Neuronal stem cell (in vitro differentiated cells): ENCODE measurements at regions not wholly inside any gene's neighbourhood (a gene's known extent, or its start where the extent isn't known, plus 50 kb on each side); places are given as distances from the start of the nearest gene placed in this dataset.

Source experiments
- DNase-seq: peaks from one replicate; pipeline ENCODE4 v3.0.0-alpha.2; 2013; ENCODE audit warnings: low spot score
- H2AFZ ChIP-seq: one replicate; pipeline ENCODE4 v1.6.1; 2013; ENCODE audit warnings: mild to moderate bottlenecking, low read length, inconsistent platforms
- H2AK5ac ChIP-seq: 2 replicates; pipeline ENCODE4 v1.6.1; 2013; ENCODE audit warnings: low read depth, mild to moderate bottlenecking, inconsistent platforms, low read length, moderate library complexity, mixed read lengths
- H2BK120ac ChIP-seq: 2 replicates; pipeline ENCODE4 v1.6.1; 2013; ENCODE audit warnings: low read depth, mild to moderate bottlenecking, inconsistent platforms, low read length, moderate library complexity, mixed read lengths
- H2BK12ac ChIP-seq: one replicate; pipeline ENCODE4 v1.6.1; 2013; ENCODE audit warnings: low read length, inconsistent platforms
- H2BK15ac ChIP-seq: 2 replicates; pipeline ENCODE4 v1.6.1; 2013; ENCODE audit warnings: mild to moderate bottlenecking, low read length, inconsistent platforms, mixed read lengths
- H2BK5ac ChIP-seq: one replicate; pipeline ENCODE4 v1.6.1; 2013; ENCODE audit warnings: inconsistent platforms, mild to moderate bottlenecking, low read length, moderate library complexity
- H3K14ac ChIP-seq: one replicate; pipeline ENCODE4 v1.6.1; 2013; ENCODE audit warnings: low read length, inconsistent platforms
- H3K18ac ChIP-seq: 2 replicates; pipeline ENCODE4 v1.6.1; 2013; ENCODE audit warnings: low read length, inconsistent platforms
- H3K23ac ChIP-seq: 2 replicates; pipeline ENCODE4 v1.6.1; 2013; ENCODE audit warnings: low read depth, mild to moderate bottlenecking, mixed read lengths, low read length, inconsistent platforms; ENCODE audit not compliant: poor library complexity
- H3K27ac ChIP-seq: replicated peaks from 3 replicates; pipeline ENCODE4 v1.5.1; 2013; ENCODE audit warnings: low read length, inconsistent platforms
- H3K27me3 ChIP-seq, 3 experiments: 2 replicates each; pipeline ENCODE4 v1.6.1; 2013; ENCODE audit warnings: low read length in 3 of 3, mild to moderate bottlenecking in 2 of 3, inconsistent platforms in 1 of 3, low read depth in 1 of 3, mixed read lengths in 1 of 3, moderate library complexity in 1 of 3; ENCODE audit not compliant: control insufficient read depth in 3 of 3, insufficient read depth in 3 of 3
- H3K36me3 ChIP-seq, 2 donors: replicated peaks in 1 of 2; 2 replicates each; pipeline ENCODE4 v1.6.1; 2013; ENCODE audit warnings: low read length in 2 of 2; ENCODE audit not compliant: control insufficient read depth in 2 of 2, insufficient read depth in 2 of 2
- H3K4ac ChIP-seq: 2 replicates; pipeline ENCODE4 v1.6.1; 2013; ENCODE audit warnings: inconsistent platforms, mild to moderate bottlenecking, low read length, moderate library complexity
- H3K4me1 ChIP-seq, 2 donors: 1 replicate in 1 of 2; 2 replicates in 1 of 2; pipeline ENCODE4 v1.6.1; 2013; ENCODE audit warnings: low read length in 2 of 2, low read depth in 1 of 2; ENCODE audit not compliant: control insufficient read depth in 2 of 2, insufficient read depth in 1 of 2
- H3K4me2 ChIP-seq: one replicate; pipeline ENCODE4 v1.6.1; 2013; ENCODE audit warnings: mild to moderate bottlenecking, low read length, inconsistent platforms; ENCODE audit not compliant: insufficient read depth, poor library complexity, severe bottlenecking
- H3K4me3 ChIP-seq, 2 donors: 2 replicates each; pipeline ENCODE4 v1.5.1; 2013; ENCODE audit warnings: low read length in 2 of 2, mild to moderate bottlenecking in 2 of 2, inconsistent platforms in 1 of 2, moderate library complexity in 1 of 2
- H3K79me1 ChIP-seq: one replicate; pipeline ENCODE4 v1.6.1; 2013; ENCODE audit warnings: low read depth, mild to moderate bottlenecking, inconsistent platforms, low read length, moderate library complexity
- H3K9ac ChIP-seq: one replicate; pipeline ENCODE4 v1.6.1; 2013; ENCODE audit warnings: mild to moderate bottlenecking, low read depth, low read length, inconsistent platforms; ENCODE audit not compliant: poor library complexity
- H3K9me3 ChIP-seq, 2 donors: replicated peaks in 1 of 2; 2 replicates each; pipeline versions ENCODE3 to v1.6.1; 2013; ENCODE audit warnings: low read length in 2 of 2, mild to moderate bottlenecking in 2 of 2, inconsistent platforms in 1 of 2, low read depth in 1 of 2, mixed read lengths in 1 of 2, moderate library complexity in 1 of 2; ENCODE audit not compliant: control insufficient read depth in 2 of 2, insufficient read depth in 1 of 2
- H4K8ac ChIP-seq: one replicate; pipeline ENCODE4 v1.6.1; 2013; ENCODE audit warnings: low read depth, mild to moderate bottlenecking, inconsistent platforms, low read length, moderate library complexity
- H4K91ac ChIP-seq: one replicate; pipeline ENCODE4 v1.6.1; 2013; ENCODE audit warnings: low read length, low read depth, mild to moderate bottlenecking, inconsistent platforms; ENCODE audit not compliant: poor library complexity
- WGBS, 2 donors: extraction: QIAGEN DNeasy Blood & Tissue Kit; methylation state at CpG; one replicate each; pipeline ENCODE4 v1.1.7; 2013; ENCODE audit warnings: missing lambda C conversion rate in 2 of 2, mixed read lengths in 1 of 2; ENCODE audit not compliant: insufficient read length in 2 of 2, insufficient replicate concordance in 1 of 2; ENCODE audit errors: extremely low coverage in 2 of 2; 5-methylcytosine and 5-hydroxymethylcytosine counted together

DNA sequence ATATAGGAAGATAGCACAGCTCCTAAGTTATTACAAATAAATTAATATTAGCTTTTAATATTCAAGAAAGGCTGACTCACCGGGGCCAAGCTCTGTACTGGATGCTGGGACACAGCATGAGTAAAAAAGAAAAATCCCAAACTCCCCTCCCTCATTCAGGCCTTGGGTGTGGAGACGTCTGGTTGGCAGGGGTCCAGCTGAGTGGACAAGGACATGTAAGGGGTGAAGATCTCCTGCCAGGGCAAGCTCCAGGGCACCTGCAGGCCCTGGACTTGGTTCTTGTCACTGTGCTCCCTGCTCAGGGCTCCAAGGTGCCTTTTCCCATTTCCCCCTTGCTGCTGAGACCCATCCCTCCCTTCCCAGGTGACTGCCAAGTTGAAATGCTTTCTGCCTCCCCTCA is 388.5 kb downstream of the ENC1 start:
- Histone ChIP-seq H4K8ac (no peak overlapping the region), H3K23ac (no peak overlapping the region), H3K27me3 (no peaks in the 10 kb centered on the region), H3K27ac (no peak overlapping the region), H2BK120ac (no peak overlapping the region), H2BK12ac (no peak overlapping the region), H2AFZ (no peak overlapping the region), H4K91ac (no peak overlapping the region), H3K14ac (no peak overlapping the region), H3K18ac (peak overlapping the region; percentile 69), H2AK5ac (no peak overlapping the region), H3K9ac (no peak overlapping the region), H3K4me2 (no peak overlapping the region), H2BK15ac (no peak overlapping the region), H3K4ac (no peak overlapping the region), H3K79me1 (no peaks in the 10 kb centered on the region), H3K9me3 (no peaks in the 10 kb centered on the region), H2BK5ac (no peak overlapping the region), H3K4me1 (peaks cover 4 to 11% of the 10 kb centered on the region in 2 donors), H3K36me3 (no peaks in the 10 kb centered on the region), H3K4me3 (no peak overlapping the region)
- WGBS, 2 donors = no CpG with 5 or more reads among the region's 2 CpGs
- DNase-seq = no peak

- peak overlapping the region; percentile 79 for H2AFZ ChIP-seq
- WGBS, 2 donors = no CpG with 5 or more reads among the region's 9 CpGs
- no peak overlapping the region for H4K91ac ChIP-seq
- H3K14ac ChIP-seq = no peak overlapping the region
- no peak overlapping the region for H3K4ac ChIP-seq
- no peak overlapping the region for H3K23ac ChIP-seq
- no peaks in the 10 kb centered on the region for H3K36me3 ChIP-seq
- no peak overlapping the region for H3K27ac ChIP-seq
- no peaks in the 10 kb centered on the region for H3K9me3 ChIP-seq
- H3K4me3 ChIP-seq = no peak overlapping the region
- H3K79me1 ChIP-seq = no peaks in the 10 kb centered on the region
- no peaks in the 10 kb centered on the region for H3K27me3 ChIP-seq
- H2AK5ac ChIP-seq = no peak overlapping the region
- H3K9ac ChIP-seq = no peak overlapping the region
- no peak overlapping the region for H2BK120ac ChIP-seq
- no peak overlapping the region for H3K18ac ChIP-seq
- no peak overlapping the region for H2BK12ac ChIP-seq
- H4K8ac ChIP-seq = no peak overlapping the region
- DNase-seq = no peak
- H2BK5ac ChIP-seq = no peak overlapping the region
- H3K4me1 ChIP-seq = peaks cover 2 to 5% of the 10 kb centered on the region in 2 donors
- H2BK15ac ChIP-seq = no peak overlapping the region
- no peak overlapping the region for H3K4me2 ChIP-seq
Observed at GRCh38 chr5:74251141-74252035, 389.1 kb downstream of the ENC1 start.

DNA sequence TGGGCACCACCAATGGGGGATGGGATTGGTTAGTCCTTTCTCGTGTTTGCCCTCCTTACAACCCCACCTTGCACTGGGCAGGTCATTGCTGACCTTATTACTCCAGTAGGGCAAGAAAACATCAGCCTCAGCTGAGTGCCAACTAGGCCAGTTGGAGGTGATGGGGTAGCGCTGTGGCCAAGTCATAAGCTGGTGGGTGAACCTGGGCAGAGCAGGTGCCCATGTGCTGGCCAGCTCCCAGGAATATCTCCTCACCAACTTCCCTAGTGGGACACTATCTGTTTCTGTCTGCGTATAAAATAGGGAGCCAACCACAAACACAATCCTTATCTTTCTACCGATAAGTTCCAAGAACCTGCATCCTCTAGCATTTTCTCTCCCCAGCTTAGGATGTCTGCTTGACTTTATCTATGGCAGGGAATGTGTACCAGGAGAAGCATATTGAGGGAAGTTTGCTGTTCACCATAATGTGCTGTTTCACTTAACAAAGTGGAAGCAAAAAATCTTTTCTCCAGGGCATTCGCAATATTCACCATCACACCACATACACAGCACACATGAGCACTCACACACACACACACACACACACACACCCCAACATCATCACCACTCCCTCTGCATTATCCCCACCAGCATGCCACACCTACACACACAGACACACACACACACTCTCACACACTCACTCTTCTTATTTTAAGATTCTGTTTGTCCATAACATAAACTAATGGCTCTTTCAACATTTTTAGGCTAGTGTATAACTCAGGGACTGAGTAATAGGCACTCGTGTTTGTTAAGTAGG is 390.0 kb downstream of the ENC1 start:
- Histone ChIP-seq H3K9me3 (no peaks in the 10 kb centered on the region), H3K4me2 (no peak overlapping the region), H3K9ac (no peak overlapping the region), H3K4me3 (no peak overlapping the region), H4K8ac (no peak overlapping the region), H3K4ac (no peak overlapping the region), H3K79me1 (no peaks in the 10 kb centered on the region), H2AFZ (peak overlapping the region; percentile 79), H2BK12ac (no peak overlapping the region), H2BK5ac (no peak overlapping the region), H2BK15ac (no peak overlapping the region), H3K4me1 (peaks cover 2 to 5% of the 10 kb centered on the region in 2 donors), H3K27ac (no peak overlapping the region), H3K23ac (no peak overlapping the region), H2BK120ac (no peak overlapping the region), H3K18ac (no peak overlapping the region), H4K91ac (no peak overlapping the region), H3K36me3 (no peaks in the 10 kb centered on the region), H3K14ac (no peak overlapping the region), H2AK5ac (peak overlapping the region; percentile 18), H3K27me3 (no peaks in the 10 kb centered on the region)
- DNase-seq = no peak
- no CpG with 5 or more reads among the region's 6 CpGs for WGBS, 2 donors

GRCh38 chr5:74248576-74248975 is 392.0 kb downstream of the ENC1 start:
- H2BK12ac ChIP-seq = no peak overlapping the region
- H3K27ac ChIP-seq = no peak overlapping the region
- no peak overlapping the region for H3K23ac ChIP-seq
- peaks cover 2 to 5% of the 10 kb centered on the region in 2 donors for H3K4me1 ChIP-seq
- no peak overlapping the region for H2BK5ac ChIP-seq
- no peaks in the 10 kb centered on the region for H3K27me3 ChIP-seq
- H2BK15ac ChIP-seq = no peak overlapping the region
- H4K91ac ChIP-seq = no peak overlapping the region
- no peaks in the 10 kb centered on the region for H3K79me1 ChIP-seq
- no peak overlapping the region for H2AK5ac ChIP-seq
- H3K36me3 ChIP-seq = no peaks in the 10 kb centered on the region
- no peak overlapping the region for H4K8ac ChIP-seq
- H3K14ac ChIP-seq = no peak overlapping the region
- H3K4ac ChIP-seq = no peak overlapping the region
- H3K4me3 ChIP-seq = no peak overlapping the region
- DNase-seq = no peak
- H2BK120ac ChIP-seq = no peak overlapping the region
- no peaks in the 10 kb centered on the region for H3K9me3 ChIP-seq
- H3K9ac ChIP-seq = no peak overlapping the region
- H2AFZ ChIP-seq = no peak overlapping the region
- no peak overlapping the region for H3K4me2 ChIP-seq
- no peak overlapping the region for H3K18ac ChIP-seq
